GM12891 (cell line): ENCODE measurements at regions not wholly inside any gene's neighbourhood (a gene's known extent, or its start where the extent isn't known, plus 50 kb on each side); places are given as distances from the start of the nearest gene placed in this dataset.

Source experiments
- POLR2A ChIP-seq: IDR thresholded peaks from 2 replicates; pipeline ENCODE4 v1.6.1; 2011; ENCODE audit warnings: low read depth, low read length, control low read depth
- POLR2AphosphoS5 ChIP-seq: IDR thresholded peaks from 2 replicates; pipeline ENCODE4 v1.6.1; 2011; ENCODE audit warnings: low read depth, low read length, control low read depth
- TAF1 ChIP-seq: IDR thresholded peaks from 2 replicates; pipeline ENCODE4 v1.6.1; 2011; ENCODE audit warnings: low read depth, low read length, control low read depth

DNA sequence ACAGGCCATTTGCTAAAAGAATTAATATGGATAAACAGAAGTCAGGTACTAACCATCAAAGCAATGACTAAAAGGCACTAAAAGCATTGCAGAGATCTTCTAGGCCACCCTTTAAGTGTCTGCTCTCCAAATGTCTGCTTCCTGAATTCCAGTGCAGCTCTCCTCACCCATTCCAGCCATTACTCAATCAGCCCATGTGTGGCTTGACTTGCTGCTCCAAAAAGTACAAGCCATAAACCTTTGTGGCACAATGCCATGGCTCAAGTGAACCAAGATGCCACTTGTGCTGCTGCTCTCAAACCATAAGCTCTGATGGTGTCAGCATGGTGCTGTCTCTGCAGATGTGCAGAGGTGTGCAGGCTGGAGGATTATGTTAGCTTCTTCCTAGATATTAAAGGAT is 290.2 kb upstream of the POU5F2 start:
- no peak for TF ChIP-seq POLR2A
- no peak for TF ChIP-seq TAF1
- no peak for TF ChIP-seq POLR2AphosphoS5
